ENCODE measurements at regions not wholly inside any gene's neighbourhood (a gene's known extent, or its start where the extent isn't known, plus 50 kb on each side); places are given as distances from the start of the nearest gene placed in this dataset.

GRCh38 chr6:133610971-133611370 is 277.9 kb upstream of the TCF21 start:
- ChIA-PET CTCF (ENCODE audit: low intra/inter-chr PET ratio) (no interaction called here), POLR2A (no interaction called here)
- no TSS peak for BruUV-seq (replicated peaks)
- no peaks in the 10 kb centered on the region for H3K36me3 ChIP-seq (ENCODE audit: control insufficient read depth, insufficient read depth, low read length)
- no peak overlapping the region for H2AFZ ChIP-seq (ENCODE audit: low read depth, low read length)
- intact Hi-C loops (cut with micrococcal nuclease) (no loop called here), in situ Hi-C loops (cut with MboI) (no loop called here)
- FAIRE-seq (no peak), ATAC-seq (no peak), DNase-seq (ENCODE audit: extremely low read depth in 1 of 4, low spot score in 3 of 4) (no peak)
- H3K9me1 ChIP-seq (ENCODE audit: control insufficient read depth, insufficient read depth, low read length) = no peaks in the 10 kb centered on the region
- no peaks in the 10 kb centered on the region for H3K9me3 ChIP-seq (replicated peaks; ENCODE audit: control insufficient read depth, insufficient read depth, low read depth, low read length)
- H3K27ac ChIP-seq (ENCODE audit: extremely low read depth, low read depth, low read length) = no peak overlapping the region
- WGBS (ENCODE audit: insufficient coverage, low coverage, missing lambda C conversion rate) = 0% methylated on average over 3 of the region's 3 CpGs
- no peaks in the 10 kb centered on the region for H4K20me1 ChIP-seq (replicated peaks; ENCODE audit: control insufficient read depth, insufficient read depth, low read length)
- no peaks in the 10 kb centered on the region for H3K4me1 ChIP-seq (replicated peaks in 1 of 2; ENCODE audit: control insufficient read depth in 2 of 2, insufficient read depth in 2 of 2, low read length in 2 of 2)
- H3K4me2 ChIP-seq (ENCODE audit: insufficient read depth, low read length) = no peak overlapping the region
- no peaks in the 10 kb centered on the region for H3K27me3 ChIP-seq (ENCODE audit: control insufficient read depth in 2 of 2, insufficient read depth in 2 of 2, low read length in 2 of 2)
- H3K79me2 ChIP-seq (ENCODE audit: control insufficient read depth, insufficient read depth, low read length) = no peaks in the 10 kb centered on the region
- TF ChIP-seq ZNF655 (CRISPR knock-in tag; IDR thresholded peaks at IDR 0.05) (no peak), CREBBP (IDR thresholded peaks at IDR 0.05; ENCODE audit: low read depth, low read length) (no peak), ZNF583 (CRISPR knock-in tag; IDR thresholded peaks at IDR 0.05) (no peak), POLR2B (IDR thresholded peaks at IDR 0.05; ENCODE audit: low read depth, partially characterized antibody) (no peak), MYNN (IDR thresholded peaks at IDR 0.05) (no peak), MYNN (CRISPR knock-in tag; IDR thresholded peaks at IDR 0.05) (no peak), TRIM24 (IDR thresholded peaks at IDR 0.05) (no peak), BACH1 (tag; IDR thresholded peaks at IDR 0.05) (no peak), CSDE1 (IDR thresholded peaks at IDR 0.05) (no peak), FOS (IDR thresholded peaks at IDR 0.05; ENCODE audit: extremely low read depth, insufficient read length) (no peak), TCF7 (IDR thresholded peaks at IDR 0.05; ENCODE audit: borderline replicate concordance) (no peak), RBFOX2 (IDR thresholded peaks at IDR 0.05; ENCODE audit: low read depth, low read length) (no peak), SIRT6 (IDR thresholded peaks at IDR 0.05; ENCODE audit: low read depth, low read length) (no peak), TAF7 (tag; IDR thresholded peaks at IDR 0.05) (no peak), STAT5A (IDR thresholded peaks at IDR 0.05; ENCODE audit: borderline replicate concordance, low read length) (no peak)
- H3K9ac ChIP-seq (ENCODE audit: insufficient read depth in 1 of 2, low read depth in 2 of 2, low read length in 2 of 2) = no peak overlapping the region
- H3K4me3 ChIP-seq = no peak overlapping the region

All from K562 (cell line).